ENCODE measurements at regions not wholly inside any gene's neighbourhood (a gene's known extent, or its start where the extent isn't known, plus 50 kb on each side); places are given as distances from the start of the nearest gene placed in this dataset.

DNA sequence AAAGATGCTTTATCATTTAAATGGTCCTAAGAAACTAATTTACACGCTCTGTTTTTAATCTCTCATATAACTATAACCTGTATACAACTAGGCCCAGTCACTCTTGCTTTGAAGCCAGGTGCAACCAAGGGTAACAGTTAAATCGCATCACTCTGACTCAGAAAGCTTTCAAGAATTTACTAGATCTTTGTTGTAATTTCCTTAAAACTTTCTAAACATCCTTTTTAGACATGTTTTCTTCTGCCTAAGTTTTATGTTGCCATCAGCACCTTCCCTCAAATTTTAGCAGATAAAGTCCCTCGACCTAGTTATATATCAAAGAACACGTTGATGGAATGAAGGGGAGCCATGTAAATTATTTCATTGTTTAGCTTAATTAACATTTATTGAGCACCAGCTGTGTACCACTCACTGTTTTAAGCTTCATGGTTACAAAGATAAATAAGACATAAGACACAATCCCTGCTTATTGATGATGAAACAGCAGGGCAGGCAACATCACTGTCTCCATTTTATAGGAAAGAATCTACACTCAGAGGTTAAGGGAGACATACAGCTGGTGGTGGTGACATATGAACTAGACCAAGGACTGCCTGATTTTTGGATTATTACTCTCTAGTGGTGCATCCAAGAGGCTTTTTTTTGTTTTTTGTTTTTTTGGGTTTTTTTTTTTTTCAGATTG, 101.0 kb downstream of the CD200R1L start:
- H3K27ac ChIP-seq, result no peak overlapping the region
- 52 to 100% (median 77%) methylated on average over 1 to 4 of the region's 4 CpGs for WGBS, 10 experiments
- H3K4me1 ChIP-seq (replicated peaks in 1 of 2), result peaks cover 0 to 9% of the 10 kb centered on the region in 2 donors
- in situ Hi-C loops (cut with MboI; ENCODE audit: low pct_unique_long_range_greater_than_20kb in 2 of 9, low sequenced_read_pairs in 9 of 9, unreplicated experiment in 9 of 9), result loop anchor here in 2 of 9 experiments (25.0 kb wide), 1 partner anchor 242 kb away; the partner anchor contains the start of genes CD200R1 (in 2 of the 2) and GTPBP8 (in 2 of the 2)
- H3K4me3 ChIP-seq, result no peak overlapping the region
- no peak for ATAC-seq (replicated peaks in 6 of 8)

DNA sequence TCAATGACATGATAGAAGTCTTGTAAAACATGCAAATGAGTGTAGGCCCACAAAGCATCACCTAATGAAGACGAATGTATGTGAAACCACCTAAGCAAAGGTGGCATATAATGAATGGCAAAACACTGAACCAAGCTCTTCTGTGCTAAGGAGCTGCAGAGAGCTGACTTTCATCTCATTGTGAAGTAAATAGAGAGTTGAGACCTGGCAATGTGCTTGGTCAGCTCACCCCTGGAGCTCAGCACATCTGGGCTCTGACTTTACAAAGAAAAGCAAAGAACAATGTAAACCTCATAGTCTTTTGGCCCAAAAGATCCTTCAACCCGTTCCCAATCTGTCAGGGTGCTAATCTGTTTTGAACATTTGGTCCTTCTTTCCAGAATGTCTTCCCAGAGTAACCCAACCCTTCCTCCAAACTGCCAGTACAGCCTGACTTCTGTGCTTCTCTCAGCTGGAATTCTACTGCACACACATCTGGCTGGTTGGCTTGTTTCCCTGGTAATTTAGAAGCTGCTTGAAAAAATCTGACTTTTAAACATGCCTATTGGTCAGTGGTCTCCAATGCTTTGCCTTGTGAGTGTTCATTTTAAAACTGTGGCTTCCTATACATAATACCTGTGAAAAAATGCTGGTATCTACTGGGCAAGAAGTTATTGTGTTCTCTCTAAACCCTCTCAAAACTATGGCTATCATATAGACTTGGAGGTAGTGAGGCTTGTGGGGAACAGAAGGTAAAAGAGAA, 101.7 kb downstream of the CD200R1L start:
- no peak overlapping the region for H3K4me3 ChIP-seq
- in situ Hi-C loops (cut with MboI; ENCODE audit: low pct_unique_long_range_greater_than_20kb in 2 of 9, low sequenced_read_pairs in 9 of 9, unreplicated experiment in 9 of 9), result loop anchor here in 2 of 9 experiments (25.0 kb wide), 1 partner anchor 242 kb away; the partner anchor contains the start of genes CD200R1 (in 2 of the 2) and GTPBP8 (in 2 of the 2)
- WGBS, 10 experiments, result 8 to 40% (median 14%) methylated on average over 1 to 2 of the region's 2 CpGs; no CpG with 5 or more reads in 2 of the 10 experiments
- no peak overlapping the region for H3K27ac ChIP-seq
- peaks cover 0 to 7% of the 10 kb centered on the region in 2 donors for H3K4me1 ChIP-seq (replicated peaks in 1 of 2)
- peak in 1 of 8 experiments; percentile 9 for ATAC-seq (replicated peaks in 6 of 8)

- in situ Hi-C loops (cut with MboI; ENCODE audit: low pct_unique_long_range_greater_than_20kb in 2 of 9, low sequenced_read_pairs in 9 of 9, unreplicated experiment in 9 of 9), result loop anchor here in 2 of 9 experiments (25.0 kb wide), 1 partner anchor 243 kb away; the partner anchor contains the start of genes CD200R1 (in 2 of the 2) and GTPBP8 (in 2 of the 2)
- H3K27ac ChIP-seq, result no peak overlapping the region
- no peak overlapping the region for H3K4me3 ChIP-seq
- H3K4me1 ChIP-seq (replicated peaks in 1 of 2), result peaks cover 0 to 7% of the 10 kb centered on the region in 2 donors
- no peak for ATAC-seq (replicated peaks in 6 of 8)
- WGBS, 10 experiments, result 0 to 100% (median 79%) methylated on average over 1 of the region's 1 CpG; no CpG with 5 or more reads in 2 of the 10 experiments
Observed at GRCh38 chr3:112744106-112744505, 102.6 kb downstream of the CD200R1L start.

GRCh38 chr3:112742934-112743333, 102.0 kb upstream of the CCDC80 start:
- no peak overlapping the region for H3K4me3 ChIP-seq
- in situ Hi-C loops (cut with MboI; ENCODE audit: low pct_unique_long_range_greater_than_20kb in 2 of 9, low sequenced_read_pairs in 9 of 9, unreplicated experiment in 9 of 9), result loop anchor here in 2 of 9 experiments (25.0 kb wide), 1 partner anchor 244 kb away; the partner anchor contains the start of genes CD200R1 (in 2 of the 2) and GTPBP8 (in 2 of the 2)
- 80 to 100% (median 94%) methylated on average over 1 to 2 of the region's 2 CpGs; no CpG with 5 or more reads in 1 of the 10 experiments for WGBS, 10 experiments

DNA sequence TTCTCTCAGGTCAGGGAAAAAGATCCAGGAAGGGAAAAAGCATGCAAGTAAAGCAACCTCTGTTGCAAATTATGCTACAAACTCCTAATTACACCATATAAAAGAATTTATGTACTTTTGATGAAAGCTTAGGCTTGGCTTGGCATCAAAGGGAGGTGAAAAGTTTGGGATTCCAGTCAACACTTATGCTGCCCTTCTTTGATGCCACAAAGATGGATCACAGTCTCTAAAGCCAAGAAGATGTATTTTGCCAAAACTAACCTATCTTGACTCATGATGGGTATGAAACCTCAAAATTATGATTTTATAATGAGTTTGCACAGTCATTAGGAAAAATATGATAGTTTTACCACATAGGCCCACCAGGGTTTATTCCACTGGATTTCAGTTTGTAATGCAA, 101.0 kb upstream of the CCDC80 start:
- ATAC-seq (replicated peaks in 6 of 8), result no peak
- no peaks in the 10 kb centered on the region for H3K4me1 ChIP-seq (replicated peaks in 1 of 2)

More at GRCh38 chr3:112742934-112743333, 102.0 kb upstream of the CCDC80 start:
- no peak for ATAC-seq (replicated peaks in 6 of 8)
- Histone ChIP-seq H3K27ac (no peak overlapping the region), H3K4me1 (replicated peaks in 1 of 2) (peaks cover 0 to 7% of the 10 kb centered on the region in 2 donors)

GRCh38 chr3:112740835-112741234, 99.9 kb upstream of the CCDC80 start:
- in situ Hi-C loops (cut with MboI; ENCODE audit: low pct_unique_long_range_greater_than_20kb in 2 of 9, low sequenced_read_pairs in 9 of 9, unreplicated experiment in 9 of 9), result loop anchor here in 2 of 9 experiments (25.0 kb wide), 1 partner anchor 246 kb away; the partner anchor contains the start of genes CD200R1 (in 2 of the 2) and GTPBP8 (in 2 of the 2)
- no peak overlapping the region for H3K27ac ChIP-seq
- WGBS, 10 experiments, result 63 to 100% (median 92%) methylated on average over 1 to 4 of the region's 4 CpGs
- peaks cover 0 to 5% of the 10 kb centered on the region in 2 donors for H3K4me1 ChIP-seq (replicated peaks in 1 of 2)
- H3K4me3 ChIP-seq, result no peak overlapping the region
- ATAC-seq (replicated peaks in 6 of 8), result no peak

More for the DNA sequence above, 101.0 kb upstream of the CCDC80 start:
- in situ Hi-C loops (cut with MboI; ENCODE audit: low pct_unique_long_range_greater_than_20kb in 2 of 9, low sequenced_read_pairs in 9 of 9, unreplicated experiment in 9 of 9), result loop anchor here in 2 of 9 experiments (25.0 kb wide), 1 partner anchor 245 kb away; the partner anchor contains the start of genes CD200R1 (in 2 of the 2) and GTPBP8 (in 2 of the 2)
- Histone ChIP-seq H3K27ac (no peak overlapping the region), H3K4me3 (no peak overlapping the region)

DNA sequence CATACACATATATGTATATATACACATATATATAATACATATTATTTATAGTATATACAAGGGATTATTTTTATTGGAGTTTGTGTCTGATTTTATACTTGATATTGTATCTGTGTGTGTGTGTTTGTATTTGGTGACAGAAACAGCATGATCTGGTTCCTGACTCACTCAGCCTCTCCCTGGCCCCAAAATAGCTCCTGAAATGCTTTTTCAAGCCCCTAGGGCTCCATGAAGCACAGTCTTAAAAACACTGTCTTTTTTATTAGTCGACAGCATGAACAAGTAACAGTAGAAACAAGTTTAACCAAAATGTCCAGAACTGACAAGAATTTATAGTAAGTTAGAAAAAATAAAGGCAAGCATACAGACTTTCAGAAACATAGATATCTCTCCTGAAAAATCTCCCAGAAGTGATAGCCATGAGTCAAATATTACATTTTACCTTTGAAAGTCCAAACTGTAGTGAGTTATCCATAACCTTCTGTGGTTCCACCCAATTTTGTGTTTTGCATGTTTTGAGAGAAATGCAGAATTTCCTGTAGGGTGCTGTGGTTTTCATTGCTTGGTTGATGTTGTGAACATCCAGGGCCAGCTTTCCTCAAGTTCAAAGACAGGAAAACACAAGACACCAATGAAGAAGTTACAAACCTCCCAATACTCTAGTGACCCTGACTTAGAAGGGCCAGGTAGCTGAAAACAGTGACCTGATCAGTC, 98.5 kb upstream of the CCDC80 start:
- in situ Hi-C loops (cut with MboI; ENCODE audit: low pct_unique_long_range_greater_than_20kb in 2 of 9, low sequenced_read_pairs in 9 of 9, unreplicated experiment in 9 of 9), result loop anchor here in 3 of 9 experiments (10.0 to 25.0 kb wide), 2 partner anchors 235 to 248 kb away; partner anchors contain the start of genes CD200R1 (in 3 of the 3) and GTPBP8 (in 2 of the 3)
- peak in 2 of 8 experiments; percentile 43 to 75 for ATAC-seq (replicated peaks in 6 of 8)

GRCh38 chr3:112738366-112738765, 97.4 kb upstream of the CCDC80 start:
- Histone ChIP-seq H3K27ac (no peak overlapping the region), H3K4me3 (no peak overlapping the region), H3K4me1 (replicated peaks in 1 of 2) (peaks cover 0 to 6% of the 10 kb centered on the region in 2 donors)
- in situ Hi-C loops (cut with MboI; ENCODE audit: low pct_unique_long_range_greater_than_20kb in 2 of 9, low sequenced_read_pairs in 9 of 9, unreplicated experiment in 9 of 9), result loop anchor here in 3 of 9 experiments (10.0 to 25.0 kb wide), 2 partner anchors 236 to 249 kb away; partner anchors contain the start of genes CD200R1 (in 3 of the 3) and GTPBP8 (in 2 of the 3)
- no peak for ATAC-seq (replicated peaks in 6 of 8)

More for the DNA sequence above, 98.5 kb upstream of the CCDC80 start:
- WGBS, 10 experiments, result 0 to 100% (median 85%) methylated on average over 1 of the region's 1 CpG; no CpG with 5 or more reads in 4 of the 10 experiments
- Histone ChIP-seq H3K4me1 (replicated peaks in 1 of 2) (peaks cover 0 to 6% of the 10 kb centered on the region in 2 donors), H3K27ac (no peak overlapping the region), H3K4me3 (no peak overlapping the region)

DNA sequence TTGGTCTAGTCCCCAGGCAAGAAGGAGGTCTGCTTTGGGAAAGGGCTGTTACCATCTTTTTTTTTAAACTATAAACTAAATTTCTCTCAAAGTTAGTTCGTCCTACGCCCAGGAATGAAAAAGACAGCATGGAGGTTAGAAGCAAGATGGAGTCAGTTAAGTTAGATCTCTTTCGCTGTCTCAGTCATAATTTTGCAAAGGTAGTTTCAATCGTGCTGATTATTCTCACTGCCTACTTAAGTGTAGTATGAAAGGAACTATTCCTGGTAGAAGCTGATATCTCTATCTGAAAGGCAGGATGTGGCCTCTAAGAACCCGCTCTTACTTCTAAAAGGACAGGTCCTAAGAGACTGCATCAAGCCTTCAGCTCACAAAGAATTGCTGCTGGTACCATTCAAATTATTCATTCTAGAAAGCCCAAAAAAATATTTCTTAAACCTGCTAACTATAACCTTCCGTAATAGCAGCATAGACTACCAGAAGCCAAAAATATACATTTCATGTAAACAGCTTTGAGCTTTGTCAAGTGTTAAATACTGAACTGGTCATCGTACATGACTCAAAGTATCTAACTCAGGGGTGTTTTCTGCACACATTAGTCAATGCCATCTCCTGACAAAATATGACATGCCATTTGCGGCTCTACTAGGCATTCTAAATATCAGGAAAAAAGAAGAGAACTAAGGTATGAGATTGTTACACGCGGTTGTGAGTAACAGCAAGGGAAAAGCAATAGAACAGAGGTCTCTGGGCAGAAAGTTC, 96.0 kb upstream of the CCDC80 start:
- WGBS, 10 experiments, result 52 to 100% (median 92%) methylated on average over 2 to 10 of the region's 10 CpGs

DNA sequence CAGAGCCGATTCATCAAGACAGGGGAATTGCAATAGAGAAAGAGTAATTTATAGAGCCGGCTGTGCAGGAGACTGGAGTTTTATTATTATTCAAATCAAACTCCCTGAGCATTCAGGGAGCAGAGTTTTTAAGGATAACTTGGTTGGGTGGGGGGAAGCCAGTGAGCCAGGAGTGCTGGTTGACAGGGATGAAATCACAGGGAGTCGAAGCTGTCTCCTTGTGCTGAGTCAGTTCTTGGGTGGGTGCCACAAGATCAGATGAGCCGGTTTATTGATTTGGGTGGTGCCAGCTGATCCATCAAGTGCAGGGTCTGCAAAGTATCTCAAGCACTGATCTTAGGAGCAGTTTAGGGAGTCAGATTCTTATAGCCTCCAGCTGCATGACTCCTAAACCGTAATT, 95.4 kb upstream of the CCDC80 start:
- in situ Hi-C loops (cut with MboI; ENCODE audit: low pct_unique_long_range_greater_than_20kb in 2 of 9, low sequenced_read_pairs in 9 of 9, unreplicated experiment in 9 of 9), result loop anchor here in 3 of 9 experiments (10.0 to 25.0 kb wide), 2 partner anchors 238 to 251 kb away; partner anchors contain the start of genes CD200R1 (in 3 of the 3) and GTPBP8 (in 2 of the 3)

More for the DNA sequence above, 96.0 kb upstream of the CCDC80 start:
- Histone ChIP-seq H3K4me3 (no peak overlapping the region), H3K27ac (no peak overlapping the region), H3K4me1 (replicated peaks in 1 of 2) (peaks cover 0 to 6% of the 10 kb centered on the region in 2 donors)
- in situ Hi-C loops (cut with MboI; ENCODE audit: low pct_unique_long_range_greater_than_20kb in 2 of 9, low sequenced_read_pairs in 9 of 9, unreplicated experiment in 9 of 9), result loop anchor here in 3 of 9 experiments (10.0 to 25.0 kb wide), 2 partner anchors 238 to 250 kb away; partner anchors contain the start of genes CD200R1 (in 3 of the 3) and GTPBP8 (in 2 of the 3)
- no peak for ATAC-seq (replicated peaks in 6 of 8)

GRCh38 chr3:112735926-112736325, 95.0 kb upstream of the CCDC80 start:
- ATAC-seq (replicated peaks in 6 of 8), result peak in 2 of 8 experiments; percentile 23 to 36
- in situ Hi-C loops (cut with MboI; ENCODE audit: low pct_unique_long_range_greater_than_20kb in 2 of 9, low sequenced_read_pairs in 9 of 9, unreplicated experiment in 9 of 9), result loop anchor here in 3 of 9 experiments (10.0 to 25.0 kb wide), 2 partner anchors 239 to 251 kb away; partner anchors contain the start of genes CD200R1 (in 3 of the 3) and GTPBP8 (in 2 of the 3)
- WGBS, 10 experiments, result 83 to 100% (median 100%) methylated on average over 1 to 3 of the region's 3 CpGs; no CpG with 5 or more reads in 3 of the 10 experiments
- Histone ChIP-seq H3K4me3 (no peak overlapping the region), H3K27ac (no peak overlapping the region), H3K4me1 (replicated peaks in 1 of 2) (peaks cover 0 to 6% of the 10 kb centered on the region in 2 donors)

More for the DNA sequence above, 95.4 kb upstream of the CCDC80 start:
- 7 to 95% (median 59%) methylated on average over 1 to 5 of the region's 5 CpGs; no CpG with 5 or more reads in 1 of the 10 experiments for WGBS, 10 experiments
- H3K27ac ChIP-seq, result no peak overlapping the region
- ATAC-seq (replicated peaks in 6 of 8), result peak in 2 of 8 experiments; percentile 18 to 23
- H3K4me1 ChIP-seq (replicated peaks in 1 of 2), result peaks cover 0 to 6% of the 10 kb centered on the region in 2 donors
- H3K4me3 ChIP-seq, result no peak overlapping the region

Measured in motor neuron (in vitro differentiated cells).